H4 (cell line): ENCODE measurements at regions not wholly inside any gene's neighbourhood (a gene's known extent, or its start where the extent isn't known, plus 50 kb on each side); places are given as distances from the start of the nearest gene placed in this dataset.

Source experiments
- DNase-seq: peaks from one replicate; pipeline ENCODE4 v3.0.0-alpha.2; 2015; ENCODE audit warnings: low spot score

DNA sequence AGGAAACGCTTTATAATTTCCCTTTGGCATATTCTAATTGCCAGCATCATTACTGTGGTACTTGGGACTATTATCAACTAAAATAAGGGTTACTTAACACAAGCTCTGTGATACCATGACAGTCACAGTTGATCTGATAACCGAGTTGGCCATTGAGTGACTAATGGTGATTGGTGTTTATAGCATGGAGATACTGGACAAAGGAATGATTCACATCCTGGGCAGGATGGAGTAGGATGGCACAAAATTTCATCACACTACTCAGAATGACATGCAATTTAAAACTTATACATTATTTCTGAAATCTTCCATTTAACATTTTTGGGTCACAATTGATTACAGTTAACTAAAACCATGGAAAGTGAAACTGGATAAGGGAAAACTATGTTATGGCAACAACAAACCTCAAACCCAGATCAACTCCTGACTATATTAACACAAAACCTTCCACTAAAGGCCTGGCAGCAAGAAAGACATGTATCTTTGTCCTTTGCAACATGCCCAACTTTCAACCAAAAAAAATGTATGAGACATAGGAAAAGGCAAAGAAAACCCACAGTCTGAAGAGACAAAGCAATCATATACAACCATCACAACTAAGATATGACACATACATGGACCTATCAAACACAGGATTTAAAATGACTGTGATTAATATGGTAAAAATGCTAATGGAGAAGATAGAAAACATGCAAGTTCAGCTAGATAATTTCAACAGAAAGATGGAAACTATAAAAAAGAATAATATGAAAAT lies 208.5 kb upstream of the NRP1 start:
- no peak for DNase-seq

DNA sequence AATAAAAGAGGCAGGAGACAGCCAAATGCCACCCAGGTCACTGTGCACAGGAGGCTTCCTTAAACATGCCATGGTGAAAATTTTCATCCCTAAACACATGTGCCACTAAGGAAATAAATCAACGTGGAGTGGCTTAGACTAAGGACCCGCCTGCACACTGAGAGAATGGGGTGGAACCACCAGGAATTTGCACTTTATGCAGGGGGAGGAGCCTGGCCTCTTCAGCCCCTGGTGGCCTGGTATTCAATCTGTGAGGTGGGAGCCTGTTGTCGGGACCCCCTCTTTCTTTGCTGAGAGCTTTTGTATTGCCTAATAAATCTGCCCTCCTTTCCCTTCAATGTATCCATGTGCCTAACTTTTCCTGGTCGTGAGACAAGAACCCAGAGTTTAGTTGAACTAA lies 204.6 kb upstream of the NRP1 start:
- no peak for DNase-seq

DNA sequence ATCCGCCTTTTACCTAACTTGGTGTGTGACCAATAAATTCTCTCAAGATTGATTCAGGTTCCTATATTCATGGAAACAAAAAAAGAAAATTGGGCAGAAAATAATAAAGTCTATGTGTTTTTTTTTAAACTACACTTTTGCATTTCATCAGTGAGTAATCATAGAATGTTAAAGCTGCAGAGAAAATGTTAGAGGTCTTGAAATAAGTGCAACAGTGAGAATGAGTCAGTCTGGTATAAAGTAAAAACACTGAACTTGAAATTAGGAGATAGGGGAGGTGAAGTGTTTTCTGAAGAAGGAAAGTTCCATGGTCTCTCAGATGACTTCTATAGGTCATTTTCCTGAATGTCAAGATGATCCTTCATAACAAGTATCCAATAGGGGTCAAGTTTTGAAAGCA lies 202.6 kb upstream of the NRP1 start:
- DNase-seq = no peak

DNA sequence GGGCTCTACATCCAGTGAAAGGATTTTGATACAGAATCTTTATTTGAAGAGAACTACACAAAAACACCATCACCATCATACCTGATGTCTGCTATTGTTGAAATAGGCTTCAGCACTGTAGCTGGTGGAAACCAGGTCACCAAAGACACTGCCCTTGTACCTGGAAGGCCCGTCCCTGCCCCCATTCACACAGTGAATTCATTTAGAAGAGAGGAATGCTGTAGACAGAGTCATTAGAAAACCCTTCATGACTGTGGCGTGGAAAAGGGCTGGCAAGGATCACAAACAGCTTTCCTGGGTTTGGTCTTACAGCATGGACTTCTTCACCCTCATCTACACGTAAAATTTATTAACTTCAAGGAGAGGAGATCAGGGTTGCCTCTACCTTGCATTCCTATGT lies 202.0 kb upstream of the NRP1 start:
- no peak for DNase-seq

DNA sequence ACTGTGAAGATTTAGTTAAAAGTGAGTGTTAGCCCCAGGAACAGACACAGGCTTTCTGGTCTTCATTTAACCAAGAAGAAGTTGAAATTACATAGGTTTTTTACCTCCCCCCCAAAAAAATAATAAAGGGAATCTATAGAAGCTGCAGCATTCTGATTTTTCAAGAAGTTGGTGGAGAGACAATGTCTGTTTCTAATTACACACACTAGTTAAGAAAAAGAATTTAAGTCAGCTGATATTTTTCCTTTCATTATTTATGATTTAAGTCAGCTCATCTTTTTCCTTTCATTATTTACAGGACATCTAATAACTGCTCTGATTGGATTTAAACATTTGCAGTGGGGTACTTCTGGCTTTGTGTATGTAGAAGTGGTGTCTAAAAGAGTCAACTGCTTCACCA lies 201.4 kb upstream of the NRP1 start:
- DNase-seq = no peak

DNA sequence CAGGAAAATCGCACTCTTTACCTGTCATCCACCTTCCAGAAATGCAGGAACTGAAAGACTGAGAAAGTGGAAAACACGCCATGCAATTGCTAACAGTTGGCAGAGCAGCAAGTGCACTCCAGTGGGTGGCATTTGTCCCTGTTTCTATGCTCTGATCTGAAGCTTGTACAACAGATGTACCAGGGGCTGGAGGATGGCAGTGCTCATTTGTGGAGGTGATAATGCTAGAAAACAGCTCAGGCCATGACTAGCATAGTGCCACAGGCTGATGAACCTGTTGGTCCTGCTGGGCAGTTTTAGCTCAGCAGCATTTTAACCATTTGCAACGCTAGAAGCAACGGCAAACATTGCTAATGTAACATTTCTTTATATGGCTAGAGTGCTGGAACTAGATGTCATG lies 199.9 kb upstream of the NRP1 start:
- no peak for DNase-seq

DNA sequence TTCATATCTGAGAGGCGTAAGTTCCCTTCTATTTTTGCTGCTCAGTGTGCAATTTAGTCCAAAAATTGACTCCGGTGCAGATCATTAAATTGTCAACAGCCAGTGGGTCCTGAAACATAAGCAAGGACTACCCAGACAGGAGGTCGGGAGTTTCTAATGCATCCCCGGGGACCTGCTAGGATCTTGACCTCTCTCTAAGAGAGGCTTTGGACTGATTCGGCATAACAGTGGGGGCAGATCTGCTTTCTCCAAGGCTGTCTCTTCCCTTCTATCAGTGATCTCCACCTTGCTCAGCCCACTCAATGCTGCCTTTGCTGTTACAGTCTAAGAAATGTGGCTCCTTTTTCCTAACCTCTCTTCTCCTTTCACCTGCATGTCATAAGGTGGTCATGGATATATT lies 199.1 kb upstream of the NRP1 start:
- DNase-seq = no peak

DNA sequence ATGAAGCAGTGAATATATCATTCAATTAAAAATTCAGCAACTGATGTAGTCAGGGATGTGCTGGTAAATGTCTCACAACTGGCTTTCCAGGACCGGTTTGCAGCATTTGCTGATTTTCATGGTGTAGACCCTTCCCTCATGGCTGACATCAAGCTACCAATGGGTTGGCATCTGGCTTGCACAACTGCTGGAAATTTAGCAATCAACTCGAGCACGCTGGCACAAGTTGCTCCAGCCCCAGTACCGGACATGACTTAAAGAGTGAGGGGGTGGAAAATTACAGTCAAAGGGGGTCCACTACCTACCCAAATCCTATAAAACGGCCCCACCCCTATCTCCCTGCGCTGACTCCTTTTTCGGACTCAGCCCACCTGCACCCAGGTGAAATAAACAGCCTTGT lies 198.4 kb upstream of the NRP1 start:
- no peak for DNase-seq

DNA sequence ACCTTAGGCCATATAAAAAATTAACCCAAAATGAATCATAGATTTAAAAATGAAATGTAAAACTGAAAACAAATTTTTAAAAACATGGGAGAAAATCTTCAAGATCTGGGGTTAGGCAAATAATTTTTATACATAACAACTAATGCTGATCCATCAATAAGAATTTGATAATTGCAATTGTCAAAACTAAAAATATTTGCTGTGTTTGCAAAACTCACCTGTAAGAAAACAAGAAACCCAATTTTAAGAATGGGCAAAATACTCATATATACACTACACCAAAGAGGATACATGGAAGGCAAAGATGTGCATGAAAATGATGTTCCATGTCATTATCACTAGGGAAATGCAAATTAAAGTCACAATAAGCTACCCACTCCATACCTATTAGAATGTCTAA lies 194.8 kb upstream of the NRP1 start:
- DNase-seq = no peak

DNA sequence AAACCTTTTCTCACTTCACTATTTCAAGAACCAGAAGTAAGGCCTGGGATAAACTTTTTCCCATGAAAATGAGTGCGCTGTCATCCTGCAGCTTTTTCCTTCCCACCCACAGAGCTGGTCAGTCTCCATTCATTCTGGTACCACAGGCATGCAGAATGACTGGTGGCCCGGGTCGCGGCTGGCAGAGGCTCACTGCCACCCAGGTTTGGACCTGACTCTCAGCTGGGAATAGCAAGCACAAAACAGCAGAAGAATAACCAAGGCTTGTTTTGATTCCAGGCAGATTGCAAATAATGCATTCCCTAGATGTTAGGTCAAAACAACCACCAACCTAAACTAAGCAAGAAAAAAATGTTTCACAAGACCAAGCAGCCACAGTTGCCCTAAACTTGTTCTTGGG lies 190.5 kb upstream of the NRP1 start:
- peak; percentile 25 for DNase-seq

DNA sequence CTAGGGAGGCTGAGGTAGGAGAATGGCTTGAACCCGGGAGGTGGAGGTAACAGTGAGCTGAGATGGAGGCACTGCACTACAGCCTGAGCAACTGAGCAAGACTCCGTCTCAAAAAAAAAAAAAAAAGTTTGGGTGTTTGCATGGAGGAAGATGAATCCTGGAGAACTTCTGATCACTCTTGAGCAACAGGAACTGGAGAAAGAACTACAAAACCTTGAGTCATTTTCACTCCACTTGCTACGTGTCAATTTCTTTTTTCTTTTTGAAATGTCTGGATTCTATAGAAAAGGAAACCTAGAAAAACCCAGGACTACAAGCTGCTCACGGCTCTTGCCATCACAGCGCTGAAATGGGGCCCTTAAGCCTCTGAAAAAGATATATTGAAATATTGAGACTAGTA lies 189.6 kb upstream of the NRP1 start:
- no peak for DNase-seq

DNA sequence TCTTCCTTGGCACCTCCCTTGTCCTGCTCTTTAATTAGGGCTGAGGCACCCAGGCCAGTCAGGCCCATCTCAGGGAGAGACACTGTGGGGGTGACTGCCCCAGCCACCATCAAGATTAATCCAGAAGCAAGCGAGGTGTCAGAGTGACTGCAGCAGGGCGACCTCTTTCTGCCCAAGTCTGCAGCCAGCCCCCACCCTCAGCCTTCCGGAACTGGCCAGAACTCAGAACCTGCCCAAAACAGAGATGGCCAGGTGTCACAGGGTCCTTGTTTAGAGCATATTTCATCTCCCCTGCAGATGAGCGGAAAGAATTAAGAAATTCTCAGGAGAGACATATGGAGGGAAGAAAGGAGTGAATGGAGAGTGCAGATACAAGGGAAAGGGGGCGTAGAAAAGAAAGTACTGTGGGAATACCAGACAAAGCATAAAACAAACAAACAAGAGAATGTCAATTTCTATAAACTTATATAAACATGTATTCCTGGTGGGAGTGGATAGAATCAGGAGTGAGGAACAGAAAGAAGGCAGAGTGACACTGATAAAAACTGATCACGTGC lies 188.8 kb upstream of the NRP1 start:
- no peak for DNase-seq

DNA sequence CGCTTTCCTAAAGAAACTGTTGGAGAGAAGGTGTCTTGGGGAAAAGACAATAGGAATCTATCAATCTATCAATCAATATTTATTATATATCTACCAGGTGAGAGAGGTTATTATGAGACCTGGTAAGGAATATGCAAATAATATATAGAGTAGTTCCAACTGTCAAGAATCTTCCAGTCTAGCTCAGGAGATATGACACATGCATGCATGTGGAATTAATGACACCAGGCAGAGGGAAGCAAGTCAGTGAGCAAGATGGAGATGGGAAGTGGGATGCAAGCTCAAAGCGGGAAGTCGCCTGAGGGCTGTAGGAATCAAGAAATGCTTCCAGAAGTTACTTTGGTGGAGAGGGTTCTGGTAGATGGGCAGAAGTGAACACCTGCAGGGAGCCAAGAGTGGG lies 187.4 kb upstream of the NRP1 start:
- no peak for DNase-seq

DNA sequence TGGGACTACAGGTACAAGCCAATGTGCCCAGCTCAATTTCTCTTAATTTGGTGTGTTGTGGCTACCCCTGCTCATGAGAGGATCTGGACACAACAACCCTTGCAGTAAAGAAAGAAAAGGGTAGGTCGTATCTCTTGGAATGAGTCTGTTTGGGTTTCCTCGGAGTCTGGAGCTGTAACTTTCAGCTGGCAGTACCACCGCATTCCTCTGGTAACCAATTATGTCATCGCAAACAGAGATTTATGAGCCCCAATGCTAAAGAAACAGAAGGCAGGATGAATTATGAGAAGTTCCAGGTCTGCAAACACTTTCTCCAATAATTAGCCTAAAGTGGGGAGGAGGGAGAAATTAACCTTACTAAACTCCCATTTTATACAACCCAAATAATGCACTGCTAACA lies 186.6 kb upstream of the NRP1 start:
- DNase-seq = no peak

DNA sequence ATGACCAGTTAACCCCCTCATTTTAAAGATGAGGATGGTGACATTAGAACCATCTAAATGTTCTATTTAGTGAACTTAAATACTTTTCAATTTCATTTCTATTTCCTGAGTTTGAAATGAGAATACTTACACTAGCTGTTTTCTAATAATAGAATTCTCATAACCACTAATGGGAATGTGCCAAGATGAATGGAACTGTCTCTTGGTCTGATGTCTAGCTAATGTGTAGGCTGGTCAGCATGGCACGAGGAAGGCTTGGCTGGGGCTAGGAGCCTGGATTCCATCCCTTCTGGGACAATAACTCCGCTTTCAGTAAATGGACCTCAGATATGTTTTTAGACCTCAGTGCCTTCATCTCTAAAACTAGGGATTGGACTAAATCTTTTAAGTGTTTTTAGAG lies 185.8 kb upstream of the NRP1 start:
- no peak for DNase-seq

DNA sequence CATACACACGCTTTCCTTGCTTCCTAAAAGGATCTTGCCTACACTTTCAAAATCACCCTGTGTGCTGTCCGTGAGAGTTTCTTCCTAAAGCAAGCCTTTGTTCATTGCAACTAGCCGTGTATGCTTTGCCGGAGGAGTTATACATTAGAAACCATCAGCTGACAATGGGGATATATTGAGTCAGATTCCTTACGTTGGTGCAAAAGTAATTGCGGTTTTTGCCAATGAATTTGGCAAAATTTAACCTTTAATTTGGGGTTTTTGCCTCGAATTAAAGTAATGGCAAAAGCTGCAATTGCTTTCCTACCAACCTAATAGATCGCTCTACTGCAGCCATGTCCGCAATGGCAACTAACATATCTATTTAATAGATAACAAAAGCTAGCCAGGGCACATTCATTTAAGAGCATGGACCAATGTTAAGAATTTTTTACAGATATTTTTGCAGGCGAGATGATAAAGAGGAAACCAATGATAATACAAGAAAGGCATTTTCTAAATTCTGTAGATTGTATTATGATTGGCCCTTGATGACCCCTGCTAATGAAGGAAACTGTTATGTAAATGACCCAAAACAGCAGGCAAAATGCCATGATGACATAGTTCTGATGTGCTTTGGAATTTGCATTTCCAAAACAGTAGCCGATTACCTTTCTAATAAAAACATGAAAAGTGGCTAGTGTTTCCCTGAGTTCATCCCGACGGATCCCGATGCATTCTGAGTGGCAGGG lies 184.8 kb upstream of the NRP1 start:
- no peak for DNase-seq

DNA sequence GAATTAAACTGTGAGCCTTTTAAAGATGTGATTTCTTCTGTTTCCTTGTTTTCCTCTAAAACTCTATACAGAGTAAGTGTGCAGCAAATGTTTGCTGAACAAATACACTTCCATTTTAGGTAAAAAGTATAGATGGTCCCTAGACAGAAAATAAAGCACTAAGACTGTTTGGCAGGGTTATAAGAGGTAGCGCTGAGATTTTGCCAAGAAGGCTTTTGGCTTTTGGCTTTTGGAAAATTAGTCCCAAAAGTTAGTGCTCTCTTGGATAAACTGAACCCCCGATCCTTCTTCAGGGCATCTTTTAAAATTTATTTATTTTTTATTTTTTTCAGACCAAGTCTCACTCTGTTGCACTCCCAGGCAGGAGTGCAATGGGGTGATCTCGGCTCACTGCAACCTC lies 175.7 kb upstream of the NRP1 start:
- no peak for DNase-seq

DNA sequence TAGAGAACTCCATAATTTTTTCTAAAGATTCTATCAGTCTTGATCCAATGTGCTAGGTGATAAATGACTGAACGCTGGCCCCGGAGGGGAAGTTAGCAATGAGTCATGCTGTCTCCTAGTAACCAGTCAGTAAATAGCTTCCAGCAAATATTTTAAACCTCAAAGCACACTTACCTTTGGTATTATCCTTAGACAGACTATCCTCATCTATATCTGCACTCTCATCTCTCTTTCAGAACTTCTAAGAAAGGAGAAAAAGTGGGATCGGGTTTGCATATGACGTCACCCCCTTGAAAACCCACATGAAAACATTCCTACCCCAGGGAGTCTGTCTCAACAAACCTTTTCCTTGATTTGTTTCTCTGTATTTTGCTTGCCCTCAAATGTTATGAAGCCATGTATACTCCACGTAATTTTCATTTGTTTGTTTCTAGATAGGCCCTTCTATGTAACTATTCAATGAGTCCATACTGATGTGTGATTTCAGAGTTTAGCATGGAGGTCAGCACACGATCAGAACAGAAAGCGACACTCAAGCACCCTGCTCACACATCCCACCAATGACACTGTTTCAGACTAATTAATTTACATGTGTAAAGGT lies 174.9 kb upstream of the NRP1 start:
- DNase-seq = peak; percentile 25

DNA sequence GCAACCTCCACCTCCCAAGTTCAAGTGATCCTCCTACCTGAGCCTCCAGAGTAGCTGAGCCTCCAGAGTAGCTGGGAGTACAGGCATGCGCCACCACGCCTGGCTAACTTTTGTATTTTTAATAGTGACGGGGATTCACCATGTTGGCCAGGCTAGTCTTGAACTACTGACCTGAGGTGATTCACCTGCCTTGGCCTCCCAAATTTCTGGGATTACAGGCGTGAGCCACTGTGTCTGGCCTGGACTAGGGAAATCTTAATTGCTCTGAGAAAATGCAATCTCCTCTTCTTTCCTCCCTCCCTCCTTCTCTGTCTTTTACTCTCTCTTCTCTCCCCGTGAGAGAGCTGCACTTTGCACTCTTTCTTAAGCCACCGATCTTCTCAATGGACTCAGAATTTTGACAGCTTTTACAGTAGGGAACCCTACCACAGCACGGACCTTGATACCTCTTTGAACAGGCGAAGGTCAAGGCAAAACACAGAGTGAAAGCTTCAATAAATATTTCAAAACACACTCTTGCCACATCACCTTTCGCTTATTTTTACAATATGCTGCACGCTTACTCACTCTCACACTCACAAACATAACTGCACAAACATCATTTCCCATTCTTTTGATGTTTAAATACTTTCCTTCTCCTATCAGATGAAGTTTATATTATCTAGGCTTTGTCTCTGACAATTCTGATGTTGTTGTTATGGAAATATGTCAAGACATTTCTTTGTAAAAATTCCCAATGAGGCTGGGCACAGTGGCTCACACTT lies 173.4 kb upstream of the NRP1 start:
- DNase-seq = no peak

DNA sequence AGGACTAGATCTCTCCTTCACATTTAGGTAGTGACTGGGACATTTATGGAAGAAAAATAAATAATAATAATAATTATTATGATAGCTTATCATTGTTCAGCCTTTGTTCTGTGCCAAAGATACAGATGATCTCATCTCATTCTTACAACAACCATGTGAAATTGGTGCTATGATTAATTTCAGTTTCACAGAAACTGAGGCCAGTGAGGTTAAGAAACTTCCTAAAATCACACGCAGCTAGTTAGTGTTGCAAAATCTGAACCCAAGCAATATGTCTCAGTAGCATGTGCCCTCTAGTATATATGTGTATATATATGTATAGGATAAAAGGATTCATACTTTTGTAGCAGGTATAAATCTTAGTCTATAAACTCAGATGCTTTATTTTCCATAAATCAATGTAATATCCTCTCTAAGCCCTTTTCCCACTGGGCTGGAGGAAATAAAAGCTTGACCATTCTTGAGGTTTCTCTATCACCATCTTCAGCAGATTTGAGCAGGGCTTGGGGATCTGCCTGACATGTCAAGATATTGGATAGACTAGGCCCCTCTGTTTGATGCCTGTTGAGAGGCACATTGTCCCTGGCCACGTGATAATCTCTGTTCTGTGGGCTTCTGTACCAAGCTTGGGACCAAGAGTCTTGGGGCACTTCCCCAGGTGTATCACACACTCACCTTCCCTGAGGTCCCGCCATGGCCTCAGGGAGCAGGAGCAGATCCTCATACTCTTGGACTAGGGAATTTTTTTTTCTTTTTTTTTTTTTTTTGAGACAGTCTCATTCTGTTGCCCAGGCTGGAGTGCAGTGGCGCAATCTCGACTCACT lies 172.6 kb upstream of the NRP1 start:
- no peak for DNase-seq

DNA sequence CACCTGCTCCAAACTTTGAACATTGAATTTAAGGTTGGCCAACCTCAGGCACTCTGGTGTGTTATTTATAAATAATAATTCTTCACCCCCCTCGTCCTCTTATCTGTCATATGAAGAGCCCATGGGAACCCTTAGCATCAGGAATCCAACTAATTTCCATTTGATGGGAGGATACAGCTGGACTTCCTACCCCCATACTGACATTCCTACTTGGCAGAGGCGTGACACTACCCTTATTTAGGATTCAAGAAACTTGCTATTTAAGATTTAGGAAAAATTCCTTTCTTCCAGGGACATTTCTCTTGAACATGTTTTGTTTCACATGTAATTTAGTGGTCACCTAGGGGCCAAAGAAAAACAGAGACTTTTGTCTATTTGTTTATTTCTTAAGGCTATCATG lies 171.9 kb upstream of the NRP1 start:
- DNase-seq = no peak
